Umbilical cord (tissue), 1 donor: ENCODE measurements at regions not wholly inside any gene's neighbourhood (a gene's known extent, or its start where the extent isn't known, plus 50 kb on each side); places are given as distances from the start of the nearest gene placed in this dataset.

ENCODE experiments used
- DNase-seq: peaks from one replicate; pipeline ENCODE4 v3.0.0-alpha.2; 2015; ENCODE audit warnings: low spot score

DNA sequence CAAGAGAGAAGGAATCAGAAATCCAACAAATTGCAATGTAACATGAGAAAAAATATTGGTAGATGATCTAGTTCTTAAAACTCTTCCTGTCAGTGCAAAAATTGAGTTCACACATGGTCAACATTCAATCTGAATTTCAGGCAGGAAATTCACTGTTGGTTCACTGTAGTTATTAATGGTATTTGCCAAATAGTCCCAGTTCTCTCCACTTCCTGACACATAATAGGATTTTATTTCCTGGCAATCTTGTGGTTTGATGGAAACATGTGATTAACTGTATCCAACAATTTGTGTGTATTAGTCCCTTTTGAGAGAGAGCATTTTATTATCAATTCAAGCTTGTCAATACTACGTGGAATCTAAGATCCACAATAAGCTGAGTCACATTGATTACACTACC lies 1103.1 kb downstream of the ROBO2 start:
- DNase-seq: no peak

- no peak for DNase-seq
Observed at GRCh38 chr3:78148986-78149717, 1109.3 kb downstream of the ROBO2 start.

DNA sequence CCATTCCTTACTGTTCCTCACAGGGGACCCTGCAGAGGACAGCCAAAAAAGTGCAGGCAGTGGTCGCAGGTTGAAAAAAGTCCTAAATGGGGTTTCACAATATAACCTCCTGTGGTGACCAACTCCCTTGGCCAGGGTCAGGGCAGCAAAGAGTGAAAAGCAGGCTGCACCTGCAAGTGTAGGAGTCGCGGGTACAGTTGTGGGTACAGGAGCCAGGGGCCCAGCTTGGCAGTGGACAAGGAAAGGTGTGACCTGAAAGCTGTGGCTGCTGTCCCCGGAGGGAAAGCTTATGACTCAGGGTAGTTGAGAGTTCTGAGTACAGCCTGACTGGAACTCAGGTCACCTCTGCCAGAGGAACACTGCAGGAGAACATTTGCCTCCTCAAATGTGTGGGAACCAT lies 1114.1 kb downstream of the ROBO2 start:
- no peak for DNase-seq

DNA sequence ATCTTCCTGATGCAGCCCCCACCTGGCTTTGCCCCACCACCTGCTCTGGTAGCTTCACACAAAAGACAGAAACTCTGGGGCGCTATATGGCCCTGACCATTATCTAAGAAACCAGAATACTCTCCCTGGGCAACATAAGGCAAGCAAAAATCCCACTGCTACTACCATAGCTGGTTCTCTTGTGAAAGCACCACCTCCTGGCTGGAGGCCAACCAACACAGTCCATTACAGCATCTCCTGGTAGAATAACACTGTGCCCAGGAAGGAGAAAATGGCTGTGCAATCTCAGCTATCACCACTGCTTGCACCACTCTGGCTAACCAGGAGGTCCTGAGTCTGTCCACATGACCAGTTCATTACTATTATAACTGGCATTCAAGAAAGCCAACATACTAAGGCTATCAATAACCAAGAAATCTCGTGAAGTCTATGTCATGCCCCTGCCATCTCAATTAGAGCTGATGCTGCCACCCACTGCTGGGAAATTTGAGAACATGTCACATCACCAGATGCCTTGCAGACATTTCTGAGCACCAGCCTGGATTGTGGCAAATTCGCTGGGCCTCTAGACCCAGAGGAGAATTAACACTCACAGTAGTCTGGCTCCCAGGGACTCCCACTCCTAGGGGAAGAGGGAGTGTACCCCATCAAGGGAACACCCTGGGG lies 1114.8 kb downstream of the ROBO2 start:
- no peak for DNase-seq

DNA sequence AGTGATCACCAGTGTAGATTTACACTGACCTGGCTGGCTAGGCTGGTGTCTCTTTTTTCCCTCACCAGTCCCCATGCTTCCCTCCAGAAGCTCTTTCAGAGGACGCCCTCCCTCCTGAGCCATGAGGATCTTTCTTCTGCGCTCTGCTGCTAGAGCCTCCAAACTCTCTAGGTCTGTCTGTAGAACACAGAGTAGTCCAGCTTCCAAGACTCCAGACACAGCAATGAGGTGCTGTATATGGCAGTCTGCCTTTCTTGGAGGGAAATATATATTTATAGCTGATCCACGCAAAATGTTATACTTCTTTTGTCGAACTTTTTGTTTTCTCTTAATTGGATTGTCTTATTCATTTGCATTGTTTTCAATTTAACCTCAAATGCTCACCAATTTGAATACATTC lies 1121.8 kb downstream of the ROBO2 start:
- no peak for DNase-seq

GRCh38 chr3:78163379-78163778 lies 1123.5 kb downstream of the ROBO2 start:
- DNase-seq: no peak

- DNase-seq: no peak
Observed at GRCh38 chr3:78165876-78166275, 1126.0 kb downstream of the ROBO2 start.

GRCh38 chr3:78174821-78175220 lies 1134.9 kb downstream of the ROBO2 start:
- no peak for DNase-seq

GRCh38 chr3:78176869-78177268 lies 1137.0 kb downstream of the ROBO2 start:
- no peak for DNase-seq

- no peak for DNase-seq
Observed at GRCh38 chr3:78177780-78178179, 1137.9 kb downstream of the ROBO2 start.

DNA sequence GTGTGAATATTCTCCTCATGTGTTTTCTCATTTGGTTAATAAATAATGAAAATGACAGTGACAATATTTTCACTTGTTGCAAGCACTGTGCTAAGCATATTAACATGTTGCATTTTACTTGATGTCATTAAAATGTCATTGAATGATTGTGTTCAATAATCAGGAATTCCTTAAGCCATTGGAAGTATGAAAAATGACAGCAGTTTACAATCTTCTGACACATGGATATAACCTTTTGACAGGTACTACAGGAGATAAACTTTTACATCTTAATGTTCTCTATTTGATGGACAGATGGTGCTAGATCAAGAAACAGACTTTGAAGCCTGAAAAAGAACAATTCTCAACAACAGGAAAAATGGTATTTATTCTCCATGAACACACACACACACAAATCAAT lies 1138.3 kb downstream of the ROBO2 start:
- no peak for DNase-seq

GRCh38 chr3:78178740-78179363 lies 1139.0 kb downstream of the ROBO2 start:
- DNase-seq: no peak

DNA sequence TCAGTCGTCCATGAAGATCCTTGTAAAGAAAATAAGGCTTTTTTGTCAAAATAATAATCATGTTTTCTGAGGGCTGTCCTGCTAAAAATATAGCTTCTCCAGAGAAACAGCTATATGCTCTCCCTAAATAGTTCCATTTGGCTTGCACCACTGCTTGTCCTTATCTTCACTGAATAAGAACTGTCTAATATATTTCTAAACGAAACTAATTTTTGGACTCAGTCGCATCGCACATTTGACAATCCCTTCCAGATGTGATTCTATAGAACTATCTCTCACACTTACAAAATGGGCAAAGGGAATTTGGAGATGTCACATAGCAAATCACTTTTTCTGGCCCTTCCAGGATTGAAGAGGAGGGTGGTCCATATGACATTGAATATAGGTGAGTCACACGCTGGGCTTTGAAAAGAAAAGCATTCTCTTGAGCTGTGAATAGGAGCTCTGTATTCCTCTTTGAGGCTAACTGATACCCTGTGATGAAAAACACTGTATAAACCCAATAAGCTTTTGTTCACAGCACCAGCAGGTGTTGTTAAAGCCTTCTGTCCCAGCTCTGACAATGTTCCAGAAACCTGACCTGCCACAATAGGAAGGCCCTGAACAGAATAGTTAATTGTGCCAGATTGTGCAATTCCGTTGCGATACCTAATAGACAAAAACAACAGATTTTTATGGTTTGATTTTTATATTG lies 1144.2 kb downstream of the ROBO2 start:
- DNase-seq: peak; percentile 13

- DNase-seq: no peak
Observed at GRCh38 chr3:78186404-78186803, 1146.5 kb downstream of the ROBO2 start.

- no peak for DNase-seq
Observed at GRCh38 chr3:78201091-78201490, 1161.2 kb downstream of the ROBO2 start.

DNA sequence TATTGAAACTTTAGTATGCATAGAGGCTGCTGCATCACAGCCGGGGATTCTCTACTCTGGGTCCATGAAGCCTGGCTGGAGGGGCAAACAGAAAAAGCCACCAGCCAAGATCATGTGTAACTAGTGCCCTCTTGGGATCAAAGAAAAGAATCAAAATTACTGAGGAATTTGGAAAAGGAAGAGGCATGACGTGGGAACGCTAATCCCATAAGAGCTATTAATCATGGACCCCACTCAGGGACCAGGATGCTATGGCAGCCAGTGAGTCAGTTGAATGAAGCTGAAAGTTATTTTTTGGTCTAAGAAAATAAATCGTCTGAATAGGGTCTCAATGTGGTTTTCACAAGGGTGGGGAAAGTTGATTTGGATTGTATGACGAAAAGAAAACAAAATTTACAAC lies 1165.1 kb downstream of the ROBO2 start:
- DNase-seq: peak; percentile 28

GRCh38 chr3:78221300-78221699 lies 1181.4 kb downstream of the ROBO2 start:
- DNase-seq: no peak

- DNase-seq: no peak
Observed at GRCh38 chr3:78221796-78222195, 1181.9 kb downstream of the ROBO2 start.

DNA sequence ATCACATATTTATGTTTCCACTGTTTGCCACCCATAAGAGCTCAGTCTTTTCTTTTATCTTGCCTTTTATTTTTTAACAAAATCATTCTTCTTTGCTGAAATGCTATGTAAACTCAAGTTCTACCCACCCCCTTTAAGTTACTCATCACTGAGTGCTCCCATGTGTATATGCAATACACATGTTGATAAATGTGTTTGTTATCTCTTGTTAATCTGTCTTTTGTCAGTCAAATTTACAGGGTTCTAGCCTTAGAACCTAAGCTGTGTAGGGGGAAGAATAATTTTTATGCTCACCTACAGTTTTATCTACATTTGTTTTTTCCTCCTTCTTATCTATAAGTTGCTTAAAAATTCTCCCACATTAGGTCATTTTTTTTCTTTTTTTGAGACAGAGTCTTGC lies 1195.9 kb downstream of the ROBO2 start:
- no peak for DNase-seq

- no peak for DNase-seq
Observed at GRCh38 chr3:78238811-78239210, 1198.9 kb downstream of the ROBO2 start.

DNA sequence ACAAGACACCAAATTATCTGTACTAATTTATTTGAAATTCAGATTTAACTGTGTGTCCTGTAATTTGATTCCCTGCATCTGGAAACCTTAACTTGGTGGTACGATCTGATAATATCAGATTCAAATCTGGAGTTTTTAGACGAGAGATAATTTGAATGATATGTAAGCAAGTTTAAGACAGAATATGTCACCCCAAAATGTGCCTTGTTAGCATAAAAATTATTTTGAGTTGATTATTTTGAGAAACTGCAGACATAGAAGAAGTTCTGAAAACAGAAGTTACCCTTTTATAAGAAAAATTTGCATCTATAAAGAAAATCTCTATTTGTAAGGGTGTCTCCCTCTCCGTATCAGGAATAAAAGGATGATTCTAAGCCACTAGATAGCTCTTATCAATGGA lies 1202.8 kb downstream of the ROBO2 start:
- no peak for DNase-seq

- DNase-seq: no peak
Observed at GRCh38 chr3:78244136-78244535, 1204.2 kb downstream of the ROBO2 start.
